ENCODE measurements at regions not wholly inside any gene's neighbourhood (a gene's known extent, or its start where the extent isn't known, plus 50 kb on each side); places are given as distances from the start of the nearest gene placed in this dataset.

GRCh38 chr10:6788231-6788630, 208.2 kb upstream of the PRKCQ start:
- POLR2A ChIA-PET = interaction anchor here (0.6 kb wide), 1 partner anchor 382 kb away, joined by 3 read pairs; no protein-coding TSS in a partner anchor

More at GRCh38 chr10:6788231-6788630, 208.2 kb upstream of the PRKCQ start:
- Histone ChIP-seq H4K20me1 (replicated peaks; ENCODE audit: control insufficient read depth, extremely low read depth, insufficient read depth, low read length) (no peaks in the 10 kb centered on the region), H3K36me3 (ENCODE audit: control insufficient read depth in 2 of 2, extremely low read depth in 1 of 2, insufficient read depth in 2 of 2, low read length in 2 of 2) (no peaks in the 10 kb centered on the region), H3K4me1 (ENCODE audit: control insufficient read depth, extremely low read depth, insufficient read depth, low read length) (no peaks in the 10 kb centered on the region), H3K4me3 (replicated peaks in 1 of 3; ENCODE audit: insufficient read depth in 1 of 3, low read depth in 1 of 3, low read length in 3 of 3) (no peak overlapping the region), H3K27ac (ENCODE audit: insufficient read depth, low read depth, low read length) (no peak overlapping the region), H3K9me1 (replicated peaks; ENCODE audit: control insufficient read depth, extremely low read depth, insufficient read depth, low read length) (no peaks in the 10 kb centered on the region), H3K4me2 (ENCODE audit: insufficient read depth, low read length) (no peak overlapping the region), H3K27me3 (ENCODE audit: control insufficient read depth in 2 of 2, insufficient read depth in 2 of 2, low read length in 2 of 2) (peaks cover 7 to 13% of the 10 kb centered on the region in 2 experiments), H3K9ac (replicated peaks; ENCODE audit: extremely low read depth, insufficient read depth, low read length) (no peak overlapping the region), H3K9me3 (replicated peaks; ENCODE audit: control insufficient read depth, insufficient read depth, low read length) (no peaks in the 10 kb centered on the region), H3K79me2 (ENCODE audit: control insufficient read depth, insufficient read depth, low read length) (no peaks in the 10 kb centered on the region), H2AFZ (ENCODE audit: low read depth, low read length) (no peak overlapping the region)
- CTCF ChIA-PET = no interaction called here
- DNase-seq (ENCODE audit: low read depth, low spot score) = no peak
- intact Hi-C loops (cut with micrococcal nuclease) = loop anchor here (10.0 kb wide), 1 partner anchor 897 kb away; no protein-coding TSS in a partner anchor
- TF ChIP-seq EZH2 (IDR thresholded peaks at IDR 0.05; ENCODE audit: borderline replicate concordance, low read depth, low read length, severe bottlenecking) = no peak
- TF ChIP-seq GATA2 (IDR thresholded peaks at IDR 0.05; ENCODE audit: insufficient read depth, insufficient read length, low read depth, low read length) = no peak
- no peak for TF ChIP-seq CTCF (IDR thresholded peaks at IDR 0.05; ENCODE audit: extremely low read depth in 1 of 2, insufficient read depth in 1 of 2, low read depth in 1 of 2, low read length in 2 of 2)
- no peak for TF ChIP-seq POLR2A (IDR thresholded peaks at IDR 0.05; ENCODE audit: low read depth, low read length)
- no peak for TF ChIP-seq POLR2AphosphoS5 (IDR thresholded peaks at IDR 0.05; ENCODE audit: insufficient read depth, low read depth, low read length)
- no peak for TF ChIP-seq JUN (IDR thresholded peaks at IDR 0.05; ENCODE audit: borderline replicate concordance, insufficient read depth, insufficient read length, low read depth)
- TF ChIP-seq FOS (IDR thresholded peaks at IDR 0.05; ENCODE audit: borderline replicate concordance, insufficient read depth, low read length) = no peak
- TF ChIP-seq MYC (IDR thresholded peaks at IDR 0.05; ENCODE audit: low read depth, low read length) = no peak
- TF ChIP-seq MAX (IDR thresholded peaks at IDR 0.05; ENCODE audit: insufficient read depth, insufficient read length) = no peak
- dilution Hi-C loops (cut with MboI; ENCODE audit: extremely low pct_ligation_motif_present, low sequenced_read_pairs) = no loop called here
- no peak for FAIRE-seq
- BruUV-seq (replicated peaks) = no TSS peak
